Lower lobe of right lung (tissue), 2 donors: ENCODE measurements at regions not wholly inside any gene's neighbourhood (a gene's known extent, or its start where the extent isn't known, plus 50 kb on each side); places are given as distances from the start of the nearest gene placed in this dataset.

ENCODE experiments used
- ATAC-seq, 2 donors: fragments of 200-7000 bp; cut with Tn5 transposase; one replicate each; pipeline ENCODE4 v1.9.1; 2020 to 2022; ENCODE audit warnings: mild to moderate bottlenecking in 2 of 2, moderate library complexity in 2 of 2
- DNase-seq: peaks from one replicate; pipeline ENCODE4 v3.0.0-alpha.2; 2020
- H3K27ac ChIP-seq: fragments of 200-600 bp; one replicate; pipeline ENCODE4 v1.8.0; 2022
- H3K27me3 ChIP-seq: fragments of 200-600 bp; one replicate; pipeline ENCODE4 v1.8.0; 2022; ENCODE audit warnings: low read depth
- H3K36me3 ChIP-seq: fragments of 200-600 bp; one replicate; pipeline ENCODE4 v1.8.0; 2022; ENCODE audit warnings: mild to moderate bottlenecking
- H3K4me1 ChIP-seq: fragments of 200-600 bp; one replicate; pipeline ENCODE4 v1.8.0; 2022
- H3K4me3 ChIP-seq: fragments of 200-600 bp; one replicate; pipeline ENCODE4 v1.8.0; 2022; ENCODE audit warnings: mild to moderate bottlenecking
- H3K9me3 ChIP-seq: fragments of 200-600 bp; one replicate; pipeline ENCODE4 v1.8.0; 2022
- CTCF ChIP-seq: fragments of 200-600 bp; IDR thresholded peaks from one replicate; pipeline ENCODE4 v1.8.0; 2022; ENCODE audit warnings: antibody characterized with exemption, mild to moderate bottlenecking
- intact Hi-C: fragments of 100-400 bp; cut with DNase I; formaldehyde crosslinking; loops from one replicate; pipeline ENCODE4 v1.11.0; 2022
- donor health status: DM: no; HTN: yes; CAD: no; lungs with severe emphysema.

DNA sequence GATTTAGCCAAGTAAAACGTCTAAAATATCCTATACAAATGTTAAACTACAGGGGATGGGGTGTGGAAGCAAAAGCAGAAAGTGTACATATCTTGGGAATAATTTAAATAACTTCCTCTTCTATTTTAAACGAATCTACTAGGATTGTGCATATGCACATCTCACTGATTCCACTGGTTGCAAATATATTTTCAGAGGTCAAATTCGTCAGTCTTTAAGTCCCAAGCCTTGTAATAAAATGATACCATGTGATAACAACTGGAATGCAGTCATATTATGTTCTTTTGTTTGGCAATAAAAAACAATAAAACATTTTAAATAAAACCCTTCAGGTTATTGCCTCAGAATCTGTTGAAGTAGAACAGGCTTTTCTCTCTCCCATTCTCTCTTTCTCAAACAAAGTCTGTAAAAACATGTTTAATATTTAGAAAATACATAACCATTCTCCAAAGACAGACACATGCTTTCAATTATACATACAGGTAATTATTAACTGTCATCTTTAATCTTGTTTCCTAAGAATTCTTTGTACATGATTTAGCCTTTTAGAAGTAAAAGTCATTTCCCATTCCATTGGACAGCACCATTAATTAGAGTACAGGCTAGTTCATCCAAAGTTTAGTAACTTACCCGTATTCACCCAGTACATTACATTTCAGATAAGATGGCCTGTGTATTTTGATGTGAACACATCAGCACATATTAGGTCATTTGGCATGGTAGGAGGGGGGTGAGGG is 421.1 kb downstream of the PCDH7 start:
- Histone ChIP-seq H3K4me3 (no peak overlapping the region), H3K9me3 (no peaks in the 10 kb centered on the region), H3K36me3 (no peaks in the 10 kb centered on the region), H3K4me1 (no peaks in the 10 kb centered on the region), H3K27ac (no peak overlapping the region), H3K27me3 (no peaks in the 10 kb centered on the region)
- intact Hi-C loops = no loop called here
- DNase-seq (no peak), ATAC-seq (no peak)
- no peak for TF ChIP-seq CTCF

- Histone ChIP-seq H3K27ac (no peak overlapping the region), H3K4me3 (no peak overlapping the region), H3K4me1 (no peaks in the 10 kb centered on the region), H3K36me3 (no peaks in the 10 kb centered on the region), H3K9me3 (no peaks in the 10 kb centered on the region), H3K27me3 (no peaks in the 10 kb centered on the region)
- intact Hi-C loops = no loop called here
- TF ChIP-seq CTCF = no peak
- ATAC-seq (no peak), DNase-seq (no peak)
Measured at GRCh38 chr4:31141832-31142142, 421.6 kb downstream of the PCDH7 start.

DNA sequence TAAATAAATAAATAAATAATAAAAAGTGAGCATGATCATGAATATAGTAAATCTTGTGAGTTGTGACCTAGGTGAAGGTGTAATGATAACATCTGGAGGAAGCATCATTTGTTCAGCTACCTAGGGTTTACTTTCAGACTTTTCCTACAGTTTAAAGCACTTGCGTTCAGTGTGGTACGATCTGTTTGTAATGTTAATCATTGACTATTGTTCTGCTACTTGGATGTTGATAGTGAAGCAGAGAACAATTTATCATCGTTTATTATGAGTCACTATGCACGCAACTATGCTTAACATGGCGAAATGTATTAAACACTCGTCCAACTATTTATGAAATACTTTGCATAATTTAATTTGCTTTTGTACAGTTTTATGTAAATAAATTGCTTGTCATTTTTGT is 426.2 kb downstream of the PCDH7 start:
- Histone ChIP-seq H3K36me3 (no peaks in the 10 kb centered on the region), H3K27me3 (no peaks in the 10 kb centered on the region), H3K4me1 (no peaks in the 10 kb centered on the region), H3K9me3 (no peaks in the 10 kb centered on the region), H3K4me3 (no peak overlapping the region), H3K27ac (no peak overlapping the region)
- no peak for ATAC-seq
- no peak for TF ChIP-seq CTCF
- intact Hi-C loops = no loop called here
- no peak for DNase-seq

GRCh38 chr4:31148990-31149389 is 428.8 kb downstream of the PCDH7 start:
- Histone ChIP-seq H3K27me3 (no peaks in the 10 kb centered on the region), H3K4me1 (no peaks in the 10 kb centered on the region), H3K36me3 (no peaks in the 10 kb centered on the region), H3K4me3 (no peak overlapping the region), H3K9me3 (no peaks in the 10 kb centered on the region), H3K27ac (no peak overlapping the region)
- ATAC-seq (no peak), DNase-seq (no peak)
- TF ChIP-seq CTCF = no peak
- intact Hi-C loops = no loop called here

GRCh38 chr4:31156221-31156620 is 436.1 kb downstream of the PCDH7 start:
- Histone ChIP-seq H3K4me3 (no peak overlapping the region), H3K36me3 (no peaks in the 10 kb centered on the region), H3K9me3 (no peaks in the 10 kb centered on the region), H3K4me1 (no peaks in the 10 kb centered on the region), H3K27me3 (no peaks in the 10 kb centered on the region), H3K27ac (no peak overlapping the region)
- ATAC-seq (no peak), DNase-seq (no peak)
- no peak for TF ChIP-seq CTCF
- intact Hi-C loops = no loop called here

GRCh38 chr4:31160146-31160545 is 440.0 kb downstream of the PCDH7 start:
- no peak for TF ChIP-seq CTCF
- ATAC-seq = no peak
- no peak overlapping the region for H3K27ac ChIP-seq
- intact Hi-C loops = no loop called here
- H3K4me3 ChIP-seq = no peak overlapping the region
- H3K36me3 ChIP-seq = no peaks in the 10 kb centered on the region
- no peaks in the 10 kb centered on the region for H3K27me3 ChIP-seq
- H3K4me1 ChIP-seq = no peaks in the 10 kb centered on the region
- no peaks in the 10 kb centered on the region for H3K9me3 ChIP-seq
- DNase-seq = no peak
